Fibroblast of mammary gland (primary cell): ENCODE measurements at regions not wholly inside any gene's neighbourhood (a gene's known extent, or its start where the extent isn't known, plus 50 kb on each side); places are given as distances from the start of the nearest gene placed in this dataset.

ENCODE experiments used
- DNase-seq: peaks from one replicate; pipeline ENCODE4 v3.0.0-alpha.2; 2010; ENCODE audit warnings: low read depth
- H3K4me3 ChIP-seq: 2 replicates; pipeline ENCODE4 v1.5.1; 2011; ENCODE audit warnings: low read depth, mild to moderate bottlenecking, low read length, moderate library complexity; ENCODE audit not compliant: control insufficient read depth
- TF ChIP-seq, protein P1 (sequence below): conservative IDR thresholded peaks from 2 replicates; pipeline ENCODE4 v1.5.1; 2011; ENCODE audit warnings: low read depth, low read length, inconsistent platforms; ENCODE audit not compliant: control insufficient read depth, insufficient read depth

DNA sequence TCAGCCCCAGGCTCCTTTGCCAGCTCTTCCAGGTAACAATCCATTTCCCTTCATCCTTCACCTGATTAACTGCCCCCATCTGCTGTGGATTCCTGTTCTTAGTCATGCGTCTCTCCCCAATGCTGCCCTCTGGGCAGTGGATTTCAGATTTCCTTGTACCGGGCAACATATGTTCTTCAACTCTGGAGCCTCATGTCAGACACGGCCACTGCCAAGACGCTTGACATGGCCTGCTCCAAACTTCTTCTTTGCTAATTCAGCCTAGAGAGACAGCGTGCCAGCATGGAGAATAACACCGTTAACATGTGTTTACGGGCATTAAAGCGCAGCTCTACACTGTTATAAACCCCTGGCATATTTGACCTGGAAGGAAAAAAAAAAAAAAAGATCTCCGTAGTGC is 1035.1 kb upstream of the NR2F2 start:
- no peak overlapping the region for H3K4me3 ChIP-seq
- TF ChIP-seq, protein P1, sequence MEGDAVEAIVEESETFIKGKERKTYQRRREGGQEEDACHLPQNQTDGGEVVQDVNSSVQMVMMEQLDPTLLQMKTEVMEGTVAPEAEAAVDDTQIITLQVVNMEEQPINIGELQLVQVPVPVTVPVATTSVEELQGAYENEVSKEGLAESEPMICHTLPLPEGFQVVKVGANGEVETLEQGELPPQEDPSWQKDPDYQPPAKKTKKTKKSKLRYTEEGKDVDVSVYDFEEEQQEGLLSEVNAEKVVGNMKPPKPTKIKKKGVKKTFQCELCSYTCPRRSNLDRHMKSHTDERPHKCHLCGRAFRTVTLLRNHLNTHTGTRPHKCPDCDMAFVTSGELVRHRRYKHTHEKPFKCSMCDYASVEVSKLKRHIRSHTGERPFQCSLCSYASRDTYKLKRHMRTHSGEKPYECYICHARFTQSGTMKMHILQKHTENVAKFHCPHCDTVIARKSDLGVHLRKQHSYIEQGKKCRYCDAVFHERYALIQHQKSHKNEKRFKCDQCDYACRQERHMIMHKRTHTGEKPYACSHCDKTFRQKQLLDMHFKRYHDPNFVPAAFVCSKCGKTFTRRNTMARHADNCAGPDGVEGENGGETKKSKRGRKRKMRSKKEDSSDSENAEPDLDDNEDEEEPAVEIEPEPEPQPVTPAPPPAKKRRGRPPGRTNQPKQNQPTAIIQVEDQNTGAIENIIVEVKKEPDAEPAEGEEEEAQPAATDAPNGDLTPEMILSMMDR = no peak
- no peak for DNase-seq

DNA sequence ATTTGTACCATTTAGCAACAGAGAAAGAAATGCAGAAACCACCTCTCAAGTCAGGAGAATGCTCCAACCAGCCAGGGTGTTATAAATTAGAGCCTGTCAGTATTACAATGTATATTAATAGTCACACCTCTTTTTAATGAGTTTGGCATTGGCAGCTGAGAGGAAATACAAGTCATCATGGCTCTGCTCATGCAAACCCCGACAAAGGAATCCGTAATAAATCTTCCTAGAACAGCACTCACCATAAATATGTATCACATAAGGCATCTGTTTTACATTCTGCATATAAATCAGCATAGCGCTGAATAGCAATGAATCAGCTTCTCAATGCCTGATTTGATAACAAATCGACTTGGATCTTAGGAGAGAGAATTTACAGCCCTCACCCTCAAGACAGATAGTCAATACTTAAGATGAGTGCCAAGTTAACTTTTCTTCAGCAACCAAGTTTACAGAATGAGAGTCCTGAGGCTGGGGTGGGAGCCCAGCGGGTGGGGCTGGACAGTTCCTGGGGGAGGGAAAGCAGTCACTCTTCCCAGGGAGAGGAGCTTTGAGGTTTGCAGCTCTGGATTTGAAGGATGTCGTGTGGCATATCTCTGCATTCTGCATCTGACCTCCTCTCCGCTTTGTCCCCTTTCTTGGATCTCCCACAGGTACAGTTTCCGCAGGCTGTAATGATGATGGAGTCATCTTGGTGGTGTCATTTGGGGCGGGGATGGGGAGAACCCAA is 1034.4 kb upstream of the NR2F2 start:
- TF ChIP-seq, protein P1 = no peak
- no peak for DNase-seq
- no peak overlapping the region for H3K4me3 ChIP-seq

DNA sequence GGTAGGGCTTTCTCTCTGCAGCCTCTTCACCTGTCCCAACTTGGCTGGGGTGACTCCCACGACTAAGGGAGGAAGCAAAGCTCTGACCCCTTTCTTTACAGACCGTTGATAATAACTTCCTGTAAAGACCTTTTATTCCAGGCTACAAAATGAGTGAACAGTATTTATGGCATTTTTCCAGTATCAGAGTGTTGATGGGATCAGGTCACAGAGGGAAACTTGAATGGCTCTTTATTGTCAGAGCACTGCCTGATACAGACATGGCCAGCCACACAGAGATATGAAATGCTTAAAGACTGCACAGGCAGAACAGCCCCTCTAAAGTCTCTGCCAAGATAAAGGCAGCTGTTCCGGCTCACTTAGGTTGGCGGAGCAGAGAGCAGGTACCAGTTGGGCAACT is 1033.9 kb upstream of the NR2F2 start:
- TF ChIP-seq, protein P1 = no peak
- H3K4me3 ChIP-seq = no peak overlapping the region
- no peak for DNase-seq

DNA sequence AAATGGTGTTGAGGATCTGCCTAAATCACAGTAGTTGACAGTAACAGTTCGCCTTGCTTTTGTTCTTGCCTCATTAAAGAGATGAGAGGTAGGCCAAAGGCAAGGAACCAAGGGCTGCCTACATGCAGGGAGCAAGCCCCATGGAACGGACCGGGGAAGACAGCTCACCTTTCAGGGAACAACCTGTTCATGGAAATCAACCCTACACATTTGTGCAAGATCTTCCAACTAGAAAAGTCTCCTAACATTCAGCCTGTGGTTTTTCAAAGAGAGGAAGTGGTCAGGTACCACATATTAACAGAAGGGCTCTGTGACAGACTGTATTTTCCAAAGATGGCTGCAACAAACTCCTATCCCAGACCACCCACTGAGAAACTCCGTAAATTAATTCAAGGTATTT is 1031.8 kb upstream of the NR2F2 start:
- DNase-seq = no peak
- no peak overlapping the region for H3K4me3 ChIP-seq
- TF ChIP-seq, protein P1 = no peak

DNA sequence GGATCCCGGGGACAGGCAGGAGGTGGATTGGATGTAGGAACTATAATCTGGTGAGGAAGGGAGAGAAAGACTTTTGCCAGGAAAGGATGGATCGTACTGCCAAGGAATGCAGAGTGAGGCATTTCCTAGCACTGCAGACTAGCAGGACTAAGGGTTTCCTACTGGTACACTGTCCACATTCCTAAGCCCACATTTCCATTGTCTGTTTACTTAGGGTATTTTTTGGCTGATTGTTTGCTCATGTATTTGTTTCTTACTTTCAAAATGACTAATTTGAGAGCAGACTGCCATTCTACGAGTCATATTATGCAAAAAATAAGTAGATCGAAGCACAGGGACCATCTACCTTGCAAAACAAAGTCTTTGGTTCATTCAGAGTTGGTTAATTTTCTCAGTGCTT is 1029.5 kb upstream of the NR2F2 start:
- peak; percentile 54 for DNase-seq
- TF ChIP-seq, protein P1 = no peak
- no peak overlapping the region for H3K4me3 ChIP-seq

DNA sequence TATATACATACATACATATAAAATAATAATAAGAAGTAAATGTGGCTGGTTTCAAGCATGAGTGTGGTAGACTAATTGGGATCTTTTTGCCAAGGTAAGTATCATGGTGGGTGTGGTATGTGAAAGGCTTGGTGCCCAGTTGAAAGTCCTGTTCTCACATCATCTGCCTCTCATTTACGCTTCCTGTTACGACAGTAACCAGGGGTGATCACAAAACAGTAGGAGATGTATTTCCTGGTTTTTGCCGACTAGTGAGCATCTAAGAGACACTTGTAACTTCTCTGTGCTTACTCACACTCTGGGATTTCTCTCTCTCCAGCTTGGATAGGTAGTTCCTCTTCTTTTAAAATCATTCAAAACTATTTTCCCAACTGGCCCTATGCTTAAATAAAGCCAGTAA is 1028.3 kb upstream of the NR2F2 start:
- TF ChIP-seq, protein P1 = no peak
- H3K4me3 ChIP-seq = no peak overlapping the region
- no peak for DNase-seq
